ENCODE measurements at regions not wholly inside any gene's neighbourhood (a gene's known extent, or its start where the extent isn't known, plus 50 kb on each side); places are given as distances from the start of the nearest gene placed in this dataset.

- Histone ChIP-seq H3K9me1 (ENCODE audit: control insufficient read depth, extremely low read depth, insufficient read depth, low read length) (no peaks in the 10 kb centered on the region), H4K20me1 (ENCODE audit: control insufficient read depth, extremely low read depth, insufficient read depth, low read length) (no peaks in the 10 kb centered on the region), H3K4me3 (ENCODE audit: control insufficient read depth in 2 of 3, extremely low read depth in 1 of 3, insufficient read depth in 2 of 3, low read depth in 1 of 3, low read length in 3 of 3) (no peak overlapping the region), H3K36me3 (ENCODE audit: control insufficient read depth in 2 of 2, extremely low read depth in 1 of 2, insufficient read depth in 2 of 2, low read length in 2 of 2) (no peaks in the 10 kb centered on the region), H3K27me3 (ENCODE audit: control insufficient read depth, extremely low read depth, insufficient read depth, low read length) (no peaks in the 10 kb centered on the region), H3K9ac (ENCODE audit: control insufficient read depth, extremely low read depth, insufficient read depth, low read length) (no peak overlapping the region), H3K79me2 (ENCODE audit: control insufficient read depth, insufficient read depth, low read length) (no peaks in the 10 kb centered on the region), H2AFZ (ENCODE audit: control insufficient read depth, low read length) (no peak overlapping the region), H3K27ac (ENCODE audit: control insufficient read depth, insufficient read depth, low read length) (no peak overlapping the region), H3K4me1 (ENCODE audit: control insufficient read depth, extremely low read depth, insufficient read depth, low read length) (no peaks in the 10 kb centered on the region), H3K9me3 (ENCODE audit: control insufficient read depth, low read depth, low read length) (no peaks in the 10 kb centered on the region), H3K4me2 (ENCODE audit: control insufficient read depth, extremely low read depth, insufficient read depth, low read depth, low read length) (no peak overlapping the region)
- FAIRE-seq: no peak
- dilution Hi-C loops (cut with MboI; ENCODE audit: extremely low pct_ligation_motif_present, low sequenced_read_pairs): no loop called here
- TF ChIP-seq EZH2 (IDR thresholded peaks at IDR 0.05; ENCODE audit: low read length): no peak
- no peak for TF ChIP-seq CTCF (optimal IDR thresholded peaks at IDR 0.05 in 1 of 3, IDR thresholded peaks at IDR 0.05 in 1 of 3, conservative IDR thresholded peaks at IDR 0.05 in 1 of 3; ENCODE audit: extremely low read depth in 1 of 3, insufficient read depth in 2 of 3, low read length in 3 of 3)
- no peak for DNase-seq (ENCODE audit: low read depth, low spot score)
These were observed 378.3 kb downstream of the PDCD6IP start for GRCh38 chr3:34176723-34177122.

GRCh38 chr3:34178415-34178814 is 380.0 kb downstream of the PDCD6IP start:
- Histone ChIP-seq H3K4me3 (ENCODE audit: control insufficient read depth in 2 of 3, extremely low read depth in 1 of 3, insufficient read depth in 2 of 3, low read depth in 1 of 3, low read length in 3 of 3) (no peak overlapping the region), H3K4me1 (ENCODE audit: control insufficient read depth, extremely low read depth, insufficient read depth, low read length) (no peaks in the 10 kb centered on the region), H3K36me3 (ENCODE audit: control insufficient read depth in 2 of 2, extremely low read depth in 1 of 2, insufficient read depth in 2 of 2, low read length in 2 of 2) (no peaks in the 10 kb centered on the region), H3K27ac (ENCODE audit: control insufficient read depth, insufficient read depth, low read length) (no peak overlapping the region), H3K9me1 (ENCODE audit: control insufficient read depth, extremely low read depth, insufficient read depth, low read length) (no peaks in the 10 kb centered on the region), H2AFZ (ENCODE audit: control insufficient read depth, low read length) (no peak overlapping the region), H3K9me3 (ENCODE audit: control insufficient read depth, low read depth, low read length) (no peaks in the 10 kb centered on the region), H3K27me3 (ENCODE audit: control insufficient read depth, extremely low read depth, insufficient read depth, low read length) (no peaks in the 10 kb centered on the region), H3K4me2 (ENCODE audit: control insufficient read depth, extremely low read depth, insufficient read depth, low read depth, low read length) (no peak overlapping the region), H3K9ac (ENCODE audit: control insufficient read depth, extremely low read depth, insufficient read depth, low read length) (no peak overlapping the region), H4K20me1 (ENCODE audit: control insufficient read depth, extremely low read depth, insufficient read depth, low read length) (no peaks in the 10 kb centered on the region), H3K79me2 (ENCODE audit: control insufficient read depth, insufficient read depth, low read length) (no peaks in the 10 kb centered on the region)
- dilution Hi-C loops (cut with MboI; ENCODE audit: extremely low pct_ligation_motif_present, low sequenced_read_pairs): no loop called here
- DNase-seq (ENCODE audit: low read depth, low spot score): no peak
- TF ChIP-seq EZH2 (IDR thresholded peaks at IDR 0.05; ENCODE audit: low read length) (no peak), CTCF (optimal IDR thresholded peaks at IDR 0.05 in 1 of 3, IDR thresholded peaks at IDR 0.05 in 1 of 3, conservative IDR thresholded peaks at IDR 0.05 in 1 of 3; ENCODE audit: extremely low read depth in 1 of 3, insufficient read depth in 2 of 3, low read length in 3 of 3) (no peak)
- no peak for FAIRE-seq

Measured in keratinocyte (primary cell).